Ecto neural progenitor cell (in vitro differentiated cells): ENCODE measurements at regions not wholly inside any gene's neighbourhood (a gene's known extent, or its start where the extent isn't known, plus 50 kb on each side); places are given as distances from the start of the nearest gene placed in this dataset.

Experiments
- DNase-seq: peaks from one replicate; pipeline ENCODE4 v3.0.0-alpha.2; 2018; ENCODE audit warnings: low spot score

- no peak for DNase-seq
Measured at GRCh38 chr18:32621034-32621433, 150.4 kb upstream of the GAREM1 start.

- DNase-seq, result no peak
Measured at GRCh38 chr18:32618546-32618945, 147.9 kb upstream of the GAREM1 start.

- no peak for DNase-seq
Measured at GRCh38 chr18:32613821-32614220, 143.1 kb upstream of the GAREM1 start.

- no peak for DNase-seq
Measured at GRCh38 chr18:32612651-32613050, 142.0 kb upstream of the GAREM1 start.

- no peak for DNase-seq
Measured at GRCh38 chr18:32610176-32610575, 139.5 kb upstream of the GAREM1 start.

GRCh38 chr18:32607816-32608215, 137.1 kb upstream of the GAREM1 start:
- DNase-seq, result no peak

GRCh38 chr18:32598144-32598543, 127.5 kb upstream of the GAREM1 start:
- no peak for DNase-seq

- no peak for DNase-seq
Measured at GRCh38 chr18:32596501-32596900, 125.8 kb upstream of the GAREM1 start.

- no peak for DNase-seq
Measured at GRCh38 chr18:32595832-32596231, 125.2 kb upstream of the GAREM1 start.

GRCh38 chr18:32588191-32588590, 117.5 kb upstream of the GAREM1 start:
- no peak for DNase-seq

GRCh38 chr18:32583431-32583830, 112.7 kb upstream of the GAREM1 start:
- no peak for DNase-seq

GRCh38 chr18:32582455-32582854, 111.8 kb upstream of the GAREM1 start:
- DNase-seq, result no peak

GRCh38 chr18:32577561-32577960, 106.9 kb upstream of the GAREM1 start:
- DNase-seq, result no peak

- peak; percentile 58 for DNase-seq
Measured at GRCh38 chr18:32576296-32576916, 105.7 kb upstream of the GAREM1 start.

- no peak for DNase-seq
Measured at GRCh38 chr18:32566960-32567359, 96.3 kb upstream of the GAREM1 start.

- no peak for DNase-seq
Measured at GRCh38 chr18:32553640-32554365, 83.1 kb upstream of the GAREM1 start.

- DNase-seq, result no peak
Measured at GRCh38 chr18:32553174-32553573, 82.5 kb upstream of the GAREM1 start.

GRCh38 chr18:32552421-32553030, 81.8 kb upstream of the GAREM1 start:
- no peak for DNase-seq

- no peak for DNase-seq
Measured at GRCh38 chr18:32550963-32551362, 80.3 kb upstream of the GAREM1 start.

GRCh38 chr18:32549248-32550110, 78.8 kb upstream of the GAREM1 start:
- DNase-seq, result peak; percentile 54

- peak; percentile 55 for DNase-seq
Measured at GRCh38 chr18:32548688-32549087, 78.0 kb upstream of the GAREM1 start.

- no peak for DNase-seq
Measured at GRCh38 chr18:32545631-32546030, 74.9 kb upstream of the GAREM1 start.
